ENCODE measurements at regions not wholly inside any gene's neighbourhood (a gene's known extent, or its start where the extent isn't known, plus 50 kb on each side); places are given as distances from the start of the nearest gene placed in this dataset.
"Not testable (repeated sequence)": the region's sequence is repeated elsewhere in the genome, so short reads cannot be mapped to it uniquely, and the experiment has no call there.

- TF ChIP-seq CTCF (IDR thresholded peaks at IDR 0.05; ENCODE audit: control extremely low read depth, extremely low read depth, low read depth, missing control alignments): no peak
- no peak for DNase-seq (ENCODE audit: extremely low spot score)
- ChIA-PET CTCF (no interaction called here), POLR2A (no interaction called here)
Observed at GRCh38 chr2:16101196-16101595, 160.8 kb downstream of the MYCN start.

GRCh38 chr2:16100006-16100405, 159.7 kb downstream of the MYCN start:
- TF ChIP-seq CTCF (IDR thresholded peaks at IDR 0.05; ENCODE audit: control extremely low read depth, extremely low read depth, low read depth, missing control alignments): no peak
- CTCF ChIA-PET: no interaction called here
- DNase-seq (ENCODE audit: extremely low spot score): no peak
- POLR2A ChIA-PET: no interaction called here

GRCh38 chr2:16099326-16099725, 159.0 kb downstream of the MYCN start:
- CTCF ChIA-PET: no interaction called here
- DNase-seq (ENCODE audit: extremely low spot score): no peak
- no peak for TF ChIP-seq CTCF (IDR thresholded peaks at IDR 0.05; ENCODE audit: control extremely low read depth, extremely low read depth, low read depth, missing control alignments)
- POLR2A ChIA-PET: no interaction called here

- no peak for DNase-seq (ENCODE audit: extremely low spot score)
- no peak for TF ChIP-seq CTCF (IDR thresholded peaks at IDR 0.05; ENCODE audit: control extremely low read depth, extremely low read depth, low read depth, missing control alignments)
- ChIA-PET CTCF (no interaction called here), POLR2A (no interaction called here)
Observed at GRCh38 chr2:16096962-16097361, 156.6 kb downstream of the MYCN start.

GRCh38 chr2:16095483-16095882, 155.1 kb downstream of the MYCN start:
- POLR2A ChIA-PET; CTCF ChIA-PET; DNase-seq (ENCODE audit: extremely low spot score): not testable (repeated sequence)

- TF ChIP-seq CTCF (IDR thresholded peaks at IDR 0.05; ENCODE audit: control extremely low read depth, extremely low read depth, low read depth, missing control alignments): no peak
- no peak for DNase-seq (ENCODE audit: extremely low spot score)
- ChIA-PET CTCF (no interaction called here), POLR2A (no interaction called here)
Observed at GRCh38 chr2:16094811-16095210, 154.5 kb downstream of the MYCN start.

- CTCF ChIA-PET: interaction anchor here (1.5 kb wide), 1 partner anchor 32 kb away, joined by 4 read pairs; no protein-coding TSS in a partner anchor
- TF ChIP-seq CTCF (IDR thresholded peaks at IDR 0.05; ENCODE audit: control extremely low read depth, extremely low read depth, low read depth, missing control alignments): no peak
- no peak for DNase-seq (ENCODE audit: extremely low spot score)
- POLR2A ChIA-PET: no interaction called here
Observed at GRCh38 chr2:16093639-16094529, 153.5 kb downstream of the MYCN start.

Data from GM10248 (cell line).